ENCODE measurements at regions not wholly inside any gene's neighbourhood (a gene's known extent, or its start where the extent isn't known, plus 50 kb on each side); places are given as distances from the start of the nearest gene placed in this dataset.

GRCh38 chr12:89877136-89877535 lies 168.5 kb upstream of the ATP2B1 start:
- TF ChIP-seq CTCF (IDR thresholded peaks at IDR 0.05 in 8 of 11, conservative IDR thresholded peaks at IDR 0.05 in 3 of 11), result no peak
- no peak for TF ChIP-seq POLR2A (IDR thresholded peaks at IDR 0.05)
- no peak for TF ChIP-seq POLR2AphosphoS5 (IDR thresholded peaks at IDR 0.05)

Measured in spleen (tissue), 7 donors.